Astrocyte (in vitro differentiated cells and primary cell): ENCODE measurements at regions not wholly inside any gene's neighbourhood (a gene's known extent, or its start where the extent isn't known, plus 50 kb on each side); places are given as distances from the start of the nearest gene placed in this dataset.

ENCODE experiments used
- CTCF ChIP-seq: IDR thresholded peaks from 2 replicates; pipeline ENCODE4 v1.5.1; 2011; ENCODE audit warnings: low read depth, mild to moderate bottlenecking, inconsistent platforms, low read length, moderate library complexity; ENCODE audit not compliant: insufficient read depth
- EZH2 ChIP-seq: IDR thresholded peaks from 2 replicates; pipeline ENCODE4 v1.6.1; 2012; ENCODE audit warnings: mild to moderate bottlenecking, low read length, inconsistent platforms; ENCODE audit not compliant: insufficient read depth

- TF ChIP-seq CTCF = no peak
- no peak for TF ChIP-seq EZH2
These were observed 152.8 kb upstream of the MKLN1 start for GRCh38 chr7:131174855-131175254.
